Muscle of arm (tissue), 1 donor: ENCODE measurements at regions not wholly inside any gene's neighbourhood (a gene's known extent, or its start where the extent isn't known, plus 50 kb on each side); places are given as distances from the start of the nearest gene placed in this dataset.

Source experiments
- DNase-seq: peaks from one replicate; pipeline ENCODE4 v3.0.0-alpha.2; 2013

- DNase-seq = no peak
These were observed 190.7 kb upstream of the FBXL4 start for GRCh38 chr6:99138445-99138844.

DNA sequence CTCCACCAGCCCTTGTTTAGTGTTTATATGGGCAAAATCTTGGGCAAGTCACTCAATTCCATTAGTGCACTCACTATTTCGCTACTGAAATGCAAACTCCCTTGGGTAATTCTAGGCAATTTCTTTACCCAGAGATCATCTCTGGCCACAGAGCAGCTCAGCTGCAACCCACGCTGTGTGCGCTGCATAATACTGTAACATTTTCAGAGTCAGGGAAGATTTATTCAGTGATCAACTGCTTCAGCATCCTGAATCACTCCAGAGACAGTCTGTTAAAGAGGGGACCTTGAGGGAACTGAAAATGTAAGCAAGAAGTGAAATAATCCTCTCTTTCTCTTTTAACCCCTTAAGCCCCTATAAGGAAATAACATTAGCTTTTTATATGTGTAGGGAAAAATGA, 189.6 kb upstream of the FBXL4 start:
- no peak for DNase-seq

GRCh38 chr6:99136488-99136887, 188.7 kb upstream of the FBXL4 start:
- DNase-seq = no peak

GRCh38 chr6:99132026-99132635, 184.4 kb upstream of the FBXL4 start:
- DNase-seq = no peak

DNA sequence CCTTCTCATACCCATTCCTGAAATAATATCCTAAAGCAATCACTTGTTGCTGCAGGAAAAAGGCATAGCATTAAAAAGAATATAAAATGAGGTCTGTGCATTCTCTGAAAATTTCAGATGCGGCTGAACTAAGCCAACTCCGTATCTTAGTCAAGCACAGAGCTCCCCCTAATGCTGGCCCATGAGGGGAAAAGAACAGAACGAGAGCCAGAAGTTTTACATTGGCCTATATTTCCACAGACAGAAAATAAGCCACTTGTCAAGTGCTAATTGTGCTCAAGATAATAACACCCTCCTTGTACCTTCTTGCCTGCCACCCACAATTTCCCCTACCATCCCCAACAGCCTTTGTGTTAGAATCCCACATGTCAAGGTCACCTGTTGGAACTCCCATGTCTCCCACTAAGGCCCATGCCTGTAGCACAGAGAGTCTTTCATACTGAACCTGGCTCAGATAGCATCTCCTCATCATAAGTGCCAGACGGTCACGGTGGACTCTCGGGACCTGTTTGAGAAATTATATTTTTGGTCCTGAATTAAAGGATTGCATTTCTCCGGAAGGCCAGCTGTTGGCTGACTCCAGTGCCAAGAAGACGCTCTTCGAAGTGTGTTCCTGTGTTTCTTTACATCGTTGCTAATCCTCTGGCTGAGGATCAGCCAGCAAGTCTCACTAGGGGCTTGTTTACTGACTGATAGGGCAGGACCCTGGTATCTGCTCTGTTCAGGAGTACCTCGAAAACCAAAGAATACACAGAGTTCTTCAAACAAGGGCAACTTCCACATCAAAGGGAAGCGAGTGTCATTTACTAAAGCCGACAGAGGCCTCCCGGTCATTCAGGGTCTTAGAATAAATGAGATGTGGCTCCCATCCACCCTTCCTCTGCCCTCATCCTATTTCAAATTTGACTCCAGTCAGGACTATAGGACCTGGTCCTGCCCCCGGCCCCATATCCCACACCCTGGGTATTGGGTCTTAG, 183.4 kb upstream of the FBXL4 start:
- no peak for DNase-seq

- no peak for DNase-seq
These were observed 182.1 kb upstream of the FBXL4 start for GRCh38 chr6:99129835-99130234.

- no peak for DNase-seq
These were observed 174.0 kb upstream of the FBXL4 start for GRCh38 chr6:99121748-99122147.

GRCh38 chr6:99120641-99121040, 172.9 kb upstream of the FBXL4 start:
- DNase-seq = no peak

DNA sequence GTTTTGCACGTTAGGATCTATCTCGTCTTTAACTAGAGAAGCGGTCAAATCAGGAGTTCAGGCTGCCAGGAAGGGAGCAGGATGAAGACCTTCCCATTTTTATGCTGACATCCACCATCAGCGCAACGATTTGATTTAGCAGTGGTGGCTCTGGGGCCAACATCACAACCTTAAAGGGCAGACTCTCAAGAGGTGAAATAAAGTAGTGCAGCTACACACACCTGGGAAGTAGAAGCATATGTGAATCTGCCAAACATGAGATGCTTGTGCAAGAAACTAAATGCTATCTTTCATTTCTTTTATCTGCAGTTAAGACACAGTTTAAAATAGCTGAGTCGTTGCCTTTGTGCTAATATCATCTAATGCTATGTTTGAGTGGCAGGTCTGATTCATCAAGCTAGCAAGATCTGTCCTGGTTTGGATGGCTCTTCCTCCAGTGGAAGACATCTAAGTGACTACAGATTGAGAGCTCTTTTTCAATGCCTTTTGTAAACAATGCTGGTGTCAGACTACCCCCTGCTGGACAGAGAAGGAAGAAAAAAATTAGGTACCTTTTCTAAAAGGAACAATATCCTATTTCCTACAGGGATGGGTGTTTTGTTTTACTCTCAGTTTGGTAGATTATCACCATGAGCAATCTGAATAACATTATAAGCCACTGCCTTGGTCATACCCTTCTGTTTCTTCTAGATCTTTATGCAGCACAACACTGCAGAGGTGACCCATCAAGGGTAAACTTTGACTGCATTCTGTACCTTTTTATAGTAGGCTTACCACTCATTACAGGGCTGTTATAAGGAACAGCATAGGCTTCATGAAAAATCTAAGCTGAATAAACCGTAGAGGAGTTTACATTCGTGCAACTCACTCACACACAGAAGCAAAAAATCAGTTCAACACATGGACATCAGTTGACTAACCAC, 171.6 kb upstream of the FBXL4 start:
- peak; percentile 13 for DNase-seq

- no peak for DNase-seq
These were observed 167.1 kb upstream of the FBXL4 start for GRCh38 chr6:99114769-99115406.

- DNase-seq = no peak
These were observed 163.8 kb upstream of the FBXL4 start for GRCh38 chr6:99111590-99111989.

DNA sequence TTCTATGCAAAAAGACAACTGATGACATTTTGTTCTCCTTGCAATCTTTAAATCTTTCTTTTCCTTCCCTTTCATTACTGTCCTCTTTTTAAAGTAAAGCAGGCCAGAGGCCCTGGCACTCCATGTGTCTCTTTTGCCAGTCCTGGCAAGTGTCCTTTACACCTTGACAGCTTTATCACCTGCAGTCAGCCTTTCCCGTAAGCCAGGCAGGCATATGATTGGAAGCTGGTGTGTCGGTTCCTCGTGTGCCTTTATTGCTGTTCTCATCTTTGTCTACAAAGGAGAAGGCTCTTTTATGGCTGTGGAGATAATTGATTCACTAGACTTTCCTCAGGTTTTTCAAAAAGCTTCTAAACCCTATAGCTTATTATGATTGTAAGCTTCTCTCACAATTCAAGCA, 162.3 kb upstream of the FBXL4 start:
- no peak for DNase-seq

DNA sequence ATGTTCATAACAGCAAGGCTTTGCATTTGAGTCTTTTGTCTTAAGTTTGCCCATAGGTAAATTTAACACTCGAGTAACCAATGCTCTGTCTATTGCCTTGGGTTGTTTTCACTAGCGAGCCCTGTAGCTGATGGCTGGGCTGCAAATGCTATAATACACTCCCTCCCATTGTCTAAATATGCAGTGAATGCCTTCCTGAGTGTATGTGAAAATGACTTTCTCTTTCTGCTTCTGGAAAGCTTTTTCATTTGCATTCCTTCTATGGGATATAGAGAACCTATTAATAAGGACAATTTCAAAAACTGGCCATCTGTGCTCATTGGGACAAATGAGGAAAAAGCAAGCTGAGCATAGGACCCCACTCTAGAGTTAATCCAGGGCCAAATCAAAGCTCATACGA, 156.5 kb upstream of the FBXL4 start:
- DNase-seq = no peak

- DNase-seq = no peak
These were observed 151.5 kb upstream of the FBXL4 start for GRCh38 chr6:99099243-99099642.

DNA sequence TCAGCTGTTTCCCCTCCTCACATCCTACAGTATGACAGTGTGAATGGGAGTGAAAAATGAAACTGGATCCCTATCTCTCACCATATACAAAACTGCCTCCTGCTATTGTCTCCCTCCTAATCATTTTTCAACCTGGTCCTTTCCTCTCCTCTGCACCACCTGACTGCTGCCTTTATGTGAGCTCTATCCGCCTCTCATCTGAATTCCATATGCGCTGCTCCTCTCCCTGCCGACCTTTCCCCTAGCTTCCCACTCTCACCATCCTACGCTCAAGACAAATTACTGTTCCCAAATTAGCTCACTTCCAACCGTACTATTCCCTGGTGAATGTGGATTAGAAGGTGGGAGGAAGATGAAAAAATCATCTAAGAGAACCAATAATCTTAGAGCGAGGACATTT, 148.4 kb upstream of the FBXL4 start:
- DNase-seq = no peak

DNA sequence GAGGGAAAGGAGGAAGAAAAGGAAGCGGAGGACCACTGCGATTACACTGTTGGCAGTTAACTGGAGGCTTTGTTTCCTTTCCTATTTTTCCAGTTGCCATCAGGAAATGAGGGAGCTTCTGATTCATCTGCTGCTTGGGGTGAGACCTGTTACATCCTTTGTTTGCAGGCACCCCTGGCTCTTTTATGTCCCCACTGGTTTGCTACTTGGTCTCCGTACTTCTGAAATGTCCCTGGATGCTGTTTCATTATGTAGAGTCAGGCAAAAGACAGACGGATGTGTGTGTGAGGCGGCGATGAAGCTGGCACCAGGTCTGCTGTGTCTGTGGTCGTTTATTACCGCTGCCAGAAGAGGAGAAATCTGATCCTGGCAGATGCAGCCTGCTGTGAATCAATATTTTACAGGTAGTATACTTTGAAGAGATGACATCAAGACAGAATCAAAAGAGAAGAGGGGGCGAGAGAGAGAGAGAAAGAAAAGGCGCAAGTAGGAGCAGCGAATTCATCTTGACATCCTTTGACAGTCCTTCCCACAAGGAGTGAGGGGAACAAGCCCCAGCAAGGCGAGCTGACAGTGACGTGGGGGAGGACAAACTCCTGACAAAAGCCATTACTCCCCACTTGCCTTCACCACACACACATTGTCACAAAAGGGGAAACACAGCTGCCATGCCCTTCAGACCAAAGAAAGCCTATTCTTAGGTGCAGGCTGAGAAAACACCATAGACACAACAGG, 145.9 kb upstream of the FBXL4 start:
- DNase-seq = no peak

DNA sequence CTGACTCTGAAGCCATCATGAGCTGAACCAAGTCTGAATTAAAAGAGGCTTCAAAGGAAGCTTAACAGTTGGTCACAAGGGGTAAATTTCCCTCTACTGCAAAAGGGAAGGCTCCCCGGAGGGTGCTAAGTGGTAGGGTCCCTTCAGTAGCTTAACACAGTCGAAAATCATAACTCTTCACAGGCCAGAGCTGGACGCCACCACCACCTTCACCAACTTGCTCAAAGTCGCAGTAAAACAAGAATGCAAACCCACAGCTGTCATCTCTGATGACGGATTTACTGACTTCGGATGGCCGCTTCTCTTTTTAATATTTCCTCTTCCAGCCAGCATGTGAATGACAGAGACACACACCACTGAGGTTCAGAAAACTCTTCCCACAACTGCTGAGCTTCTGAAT, 144.7 kb upstream of the FBXL4 start:
- no peak for DNase-seq

- no peak for DNase-seq
These were observed 144.2 kb upstream of the FBXL4 start for GRCh38 chr6:99091985-99092384.

DNA sequence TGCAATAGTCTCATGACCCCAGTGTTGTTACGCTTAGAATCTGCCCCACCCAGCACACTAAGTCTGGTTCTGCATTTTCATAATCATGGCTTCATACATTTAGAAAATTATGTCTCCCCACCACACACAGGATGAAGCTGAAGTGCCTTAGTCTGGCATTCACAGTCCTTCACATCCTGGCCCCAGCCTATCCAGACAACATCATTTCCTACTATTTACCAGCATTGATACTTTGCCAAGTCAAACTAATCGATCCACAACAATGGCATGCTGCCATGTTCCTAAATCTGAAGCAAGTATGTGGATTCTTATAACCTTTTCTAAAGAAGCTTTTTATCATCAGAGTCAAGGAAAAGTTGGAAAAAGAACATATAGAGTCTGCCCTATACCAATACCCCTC, 132.4 kb upstream of the FBXL4 start:
- DNase-seq = no peak

GRCh38 chr6:99079058-99079457, 131.3 kb upstream of the FBXL4 start:
- DNase-seq = no peak

DNA sequence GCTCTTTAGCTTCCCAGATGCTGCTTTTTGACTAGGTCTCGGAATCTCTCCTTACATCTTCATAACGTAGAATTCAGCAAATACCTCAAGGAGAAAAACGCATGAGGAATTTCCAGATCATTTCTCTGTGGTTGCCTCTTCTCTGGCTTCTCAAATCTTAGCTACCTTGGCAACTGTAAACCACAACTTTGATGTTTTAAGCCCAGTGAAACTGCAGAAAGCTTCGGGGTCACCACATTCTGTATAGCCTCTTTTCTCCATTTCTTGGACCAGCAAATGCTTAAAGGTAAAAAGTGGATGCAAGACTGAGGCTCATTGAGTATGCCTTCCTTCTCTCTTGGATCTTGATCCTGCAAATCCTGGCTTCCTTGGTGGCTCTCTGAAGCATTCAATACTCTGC, 125.5 kb upstream of the FBXL4 start:
- DNase-seq = no peak
